CD4-positive, CD25-positive, alpha-beta regulatory T cell (primary cell): ENCODE measurements at regions not wholly inside any gene's neighbourhood (a gene's known extent, or its start where the extent isn't known, plus 50 kb on each side); places are given as distances from the start of the nearest gene placed in this dataset.
A peak's percentile ranks its signal among the peaks of the same experiment; 100 is the strongest.
"Not testable (repeated sequence)": the region's sequence is repeated elsewhere in the genome, so short reads cannot be mapped to it uniquely, and the experiment has no call there.

Source experiments
- ATAC-seq, 2 donors: fragments of 150-1000 bp; cut with Tn5 transposase; one replicate each; pipeline ENCODE4 v1.10.0; 2021; ENCODE audit warnings: low read depth in 2 of 2, moderate number of reproducible peaks in 2 of 2, moderate library complexity in 1 of 2
- DNase-seq, 3 donors: peaks; one replicate each; pipeline versions ENCODE4 v3.0.0 to v3.0.0-alpha.2; 2012 to 2022; ENCODE audit warnings: mixed read lengths in 1 of 3
- H3K27ac ChIP-seq: one replicate; pipeline ENCODE4 v1.7.0; 2013; ENCODE audit warnings: mild to moderate bottlenecking, low read length; ENCODE audit not compliant: insufficient read depth, poor library complexity, severe bottlenecking
- H3K27me3 ChIP-seq: one replicate; pipeline ENCODE4 v1.7.0; 2013; ENCODE audit warnings: low read length; ENCODE audit not compliant: control insufficient read depth, insufficient read depth
- H3K36me3 ChIP-seq: one replicate; pipeline ENCODE4 v1.7.0; 2013; ENCODE audit warnings: mild to moderate bottlenecking, low read length, moderate library complexity; ENCODE audit not compliant: control insufficient read depth, insufficient read depth
- H3K4me1 ChIP-seq: 2 replicates; pipeline ENCODE4 v1.7.0; 2013; ENCODE audit warnings: mild to moderate bottlenecking, low read length; ENCODE audit not compliant: insufficient read depth, control insufficient read depth, poor library complexity, severe bottlenecking
- H3K4me3 ChIP-seq: one replicate; pipeline ENCODE4 v1.7.0; 2013; ENCODE audit warnings: low read depth, mild to moderate bottlenecking, low read length, moderate library complexity
- H3K9me3 ChIP-seq, 2 experiments: 1 replicate in 1 of 2; 2 replicates in 1 of 2; pipeline ENCODE4 v1.7.0; 2013; ENCODE audit warnings: low read length in 2 of 2, mild to moderate bottlenecking in 1 of 2, moderate library complexity in 1 of 2; ENCODE audit not compliant: control insufficient read depth in 2 of 2
- H3K27ac Mint-ChIP-seq, 3 donors: one replicate each; pipeline ENCODE4 v1.8.0; 2020 to 2022; ENCODE audit warnings: mild to moderate bottlenecking in 3 of 3, mixed read lengths in 3 of 3, moderate library complexity in 2 of 3
- H3K27me3 Mint-ChIP-seq: one replicate; pipeline ENCODE4 v1.8.0; 2022; ENCODE audit warnings: mild to moderate bottlenecking, mixed read lengths
- H3K36me3 Mint-ChIP-seq: one replicate; pipeline ENCODE4 v1.8.0; 2020; ENCODE audit warnings: mixed read lengths
- H3K4me1 Mint-ChIP-seq, 4 donors: one replicate each; pipeline ENCODE4 v1.8.0; 2020 to 2022; ENCODE audit warnings: mixed read lengths in 4 of 4, mild to moderate bottlenecking in 1 of 4
- H3K4me3 Mint-ChIP-seq, 4 donors: one replicate each; pipeline ENCODE4 v1.8.0; 2020 to 2022; ENCODE audit warnings: mild to moderate bottlenecking in 4 of 4, mixed read lengths in 4 of 4, moderate library complexity in 3 of 4
- H3K9me3 Mint-ChIP-seq, 7 donors: one replicate each; pipeline ENCODE4 v1.8.0; 2020 to 2022; ENCODE audit warnings: mixed read lengths in 7 of 7, mild to moderate bottlenecking in 3 of 7, moderate library complexity in 2 of 7

DNA sequence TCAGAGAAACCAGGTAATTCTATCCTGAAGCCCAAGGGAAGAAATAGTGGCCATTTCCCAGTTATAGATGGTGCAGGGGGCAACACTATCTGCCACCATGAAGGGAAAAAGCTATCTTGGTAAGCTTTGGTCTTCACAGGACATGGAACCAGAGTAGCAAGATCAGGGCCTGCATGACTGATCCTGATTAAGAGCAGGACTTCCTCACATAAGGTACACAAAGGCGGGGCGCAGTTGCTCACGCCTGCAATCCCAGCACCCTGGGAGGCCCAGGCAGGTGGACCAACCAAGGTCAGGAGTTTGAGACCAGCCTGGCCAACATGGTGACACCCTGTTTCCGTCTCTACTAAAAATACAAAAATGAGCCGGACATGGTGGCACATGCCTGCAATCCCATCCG is 148.4 kb upstream of the USP9X start:
- Histone ChIP-seq H3K27me3 (no peaks in the 10 kb centered on the region), H3K4me3 (no peak overlapping the region), H3K36me3 (no peaks in the 10 kb centered on the region), H3K9me3 (no peaks in the 10 kb centered on the region), H3K27ac (no peak overlapping the region), H3K4me1 (peaks cover 7% of the 10 kb centered on the region)
- H3K4me3 Mint-ChIP-seq = no peak overlapping the region
- ATAC-seq (no peak), DNase-seq (no peak)
- H3K4me1 Mint-ChIP-seq = peaks cover 0 to 14% (median 10%) of the 10 kb centered on the region in 4 donors
- no peak overlapping the region for H3K27ac Mint-ChIP-seq
- no peaks in the 10 kb centered on the region for H3K27me3 Mint-ChIP-seq
- H3K9me3 Mint-ChIP-seq = peaks cover 0 to 2% (median 0%) of the 10 kb centered on the region in 7 donors
- no peaks in the 10 kb centered on the region for H3K36me3 Mint-ChIP-seq

DNA sequence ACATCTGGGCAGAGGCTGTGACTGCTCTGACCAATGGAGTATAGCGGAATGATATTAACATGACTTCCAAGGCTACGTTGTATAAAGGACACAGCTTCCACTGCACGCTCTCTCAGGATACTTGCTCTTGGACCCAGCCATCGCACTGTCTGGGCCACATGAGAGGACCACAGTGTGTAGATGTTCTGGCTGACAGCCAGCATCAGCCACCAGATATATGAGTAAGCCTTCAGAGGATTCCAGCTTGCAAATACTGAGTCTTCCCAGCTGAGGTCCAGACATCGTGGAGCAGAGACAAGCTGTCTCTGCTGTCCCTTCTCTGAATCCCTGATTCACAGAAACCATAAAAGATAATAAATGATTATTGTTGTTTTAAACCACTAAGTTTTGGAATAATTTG is 146.8 kb upstream of the USP9X start:
- Mint-ChIP-seq H3K27me3 (no peaks in the 10 kb centered on the region), H3K36me3 (no peaks in the 10 kb centered on the region), H3K4me3 (no peak overlapping the region), H3K9me3 (peaks cover 0 to 1% (median 0%) of the 10 kb centered on the region in 7 donors), H3K27ac (no peak overlapping the region), H3K4me1 (peaks cover 0 to 8% (median 5%) of the 10 kb centered on the region in 4 donors)
- H3K4me1 ChIP-seq = peaks cover 7% of the 10 kb centered on the region
- no peak for DNase-seq
- no peaks in the 10 kb centered on the region for H3K36me3 ChIP-seq
- no peak for ATAC-seq
- H3K9me3 ChIP-seq = no peaks in the 10 kb centered on the region
- H3K27me3 ChIP-seq = no peaks in the 10 kb centered on the region
- H3K4me3 ChIP-seq = no peak overlapping the region
- H3K27ac ChIP-seq = no peak overlapping the region

DNA sequence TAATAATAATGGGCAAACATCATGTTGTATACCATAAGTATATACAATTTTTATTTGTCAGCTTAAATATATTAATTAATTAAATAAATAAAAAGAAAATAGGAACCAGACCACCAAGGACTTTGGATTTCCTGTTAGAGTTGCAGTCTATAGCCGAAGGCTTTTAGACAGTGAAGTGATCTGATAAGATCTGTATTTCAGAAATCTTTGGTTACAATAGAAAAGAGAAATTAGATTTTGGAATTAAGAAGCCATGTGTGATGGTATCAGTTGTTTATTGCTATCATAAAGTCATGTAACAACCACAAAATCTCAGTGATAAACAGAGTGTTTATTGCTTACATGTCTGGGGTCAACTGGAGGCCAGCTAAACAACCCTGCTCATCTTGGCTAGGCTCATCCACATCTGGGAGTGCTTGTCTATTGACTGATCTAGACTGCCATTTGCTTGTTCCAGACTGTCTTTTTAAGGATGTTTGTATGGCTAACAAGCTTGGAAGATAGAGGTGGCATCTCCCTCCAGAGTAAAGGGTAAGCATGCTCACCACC is 142.1 kb upstream of the USP9X start:
- ATAC-seq (no peak), DNase-seq (no peak)
- H3K4me1 ChIP-seq = no peaks in the 10 kb centered on the region
- Mint-ChIP-seq H3K4me3 (no peak overlapping the region), H3K36me3 (no peaks in the 10 kb centered on the region), H3K9me3 (peaks cover 0 to 2% (median 0%) of the 10 kb centered on the region in 7 donors), H3K27ac (no peak overlapping the region), H3K4me1 (no peaks in the 10 kb centered on the region), H3K27me3 (no peaks in the 10 kb centered on the region)
- H3K4me3 ChIP-seq = no peak overlapping the region
- H3K27me3 ChIP-seq = no peaks in the 10 kb centered on the region
- H3K27ac ChIP-seq = no peak overlapping the region
- H3K36me3 ChIP-seq = no peaks in the 10 kb centered on the region
- H3K9me3 ChIP-seq = no peaks in the 10 kb centered on the region

DNA sequence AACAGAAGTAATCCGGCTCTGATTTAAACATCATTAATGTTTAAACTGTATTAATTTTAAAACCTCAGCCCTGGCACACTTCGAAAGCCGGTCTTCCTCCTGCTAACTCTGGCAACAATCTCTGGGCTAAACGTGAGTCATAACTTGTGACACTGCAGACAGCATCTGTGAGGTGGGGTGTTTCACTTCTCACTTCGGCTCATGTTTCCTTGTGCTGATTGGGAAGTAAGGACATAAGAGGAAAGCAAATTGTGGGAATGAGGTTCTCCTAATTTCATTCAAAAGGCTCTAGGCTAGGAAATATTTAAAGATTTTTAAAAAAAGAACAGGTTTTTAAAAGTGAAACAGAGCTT is 139.9 kb upstream of the USP9X start:
- H3K4me1 Mint-ChIP-seq = no peaks in the 10 kb centered on the region
- no peaks in the 10 kb centered on the region for H3K9me3 ChIP-seq
- no peaks in the 10 kb centered on the region for H3K27me3 Mint-ChIP-seq
- ATAC-seq = no peak
- H3K9me3 Mint-ChIP-seq = peaks cover 0 to 5% (median 1%) of the 10 kb centered on the region in 7 donors
- H3K36me3 Mint-ChIP-seq = no peaks in the 10 kb centered on the region
- H3K4me3 Mint-ChIP-seq = no peak overlapping the region
- H3K4me3 ChIP-seq = no peak overlapping the region
- H3K4me1 ChIP-seq = no peaks in the 10 kb centered on the region
- no peak overlapping the region for H3K27ac ChIP-seq
- H3K27me3 ChIP-seq = no peaks in the 10 kb centered on the region
- no peak overlapping the region for H3K27ac Mint-ChIP-seq
- DNase-seq = no peak
- no peaks in the 10 kb centered on the region for H3K36me3 ChIP-seq

DNA sequence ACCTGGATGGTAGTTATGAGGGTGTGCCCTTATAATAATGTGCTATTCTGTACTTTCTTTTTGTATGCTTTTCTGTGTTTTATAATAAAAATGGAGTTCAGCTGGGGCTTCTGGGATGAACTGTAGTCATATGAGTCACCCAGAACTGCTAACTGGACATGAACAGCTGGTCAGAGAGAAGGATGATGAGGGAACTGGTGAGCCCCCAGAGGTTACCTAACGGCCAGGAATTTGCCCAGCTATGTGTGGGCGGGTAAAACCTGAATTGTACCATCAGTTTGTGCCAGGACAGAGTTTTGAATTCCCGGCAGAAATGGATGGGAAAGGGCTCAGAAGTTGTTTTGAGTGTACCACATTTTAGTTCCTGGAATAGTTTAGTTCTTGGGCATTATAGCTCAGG is 138.0 kb upstream of the USP9X start:
- H3K4me3 ChIP-seq = no peak overlapping the region
- no peaks in the 10 kb centered on the region for H3K36me3 ChIP-seq
- H3K27ac ChIP-seq = no peak overlapping the region
- no peak for DNase-seq
- Mint-ChIP-seq H3K27me3 (no peaks in the 10 kb centered on the region), H3K9me3 (peaks cover 0 to 5% (median 3%) of the 10 kb centered on the region in 7 donors), H3K4me3 (no peak overlapping the region), H3K27ac (no peak overlapping the region), H3K36me3 (no peaks in the 10 kb centered on the region), H3K4me1 (peaks cover 0 to 4% (median 0%) of the 10 kb centered on the region in 4 donors)
- H3K9me3 ChIP-seq = no peaks in the 10 kb centered on the region
- no peaks in the 10 kb centered on the region for H3K4me1 ChIP-seq
- no peaks in the 10 kb centered on the region for H3K27me3 ChIP-seq
- no peak for ATAC-seq

DNA sequence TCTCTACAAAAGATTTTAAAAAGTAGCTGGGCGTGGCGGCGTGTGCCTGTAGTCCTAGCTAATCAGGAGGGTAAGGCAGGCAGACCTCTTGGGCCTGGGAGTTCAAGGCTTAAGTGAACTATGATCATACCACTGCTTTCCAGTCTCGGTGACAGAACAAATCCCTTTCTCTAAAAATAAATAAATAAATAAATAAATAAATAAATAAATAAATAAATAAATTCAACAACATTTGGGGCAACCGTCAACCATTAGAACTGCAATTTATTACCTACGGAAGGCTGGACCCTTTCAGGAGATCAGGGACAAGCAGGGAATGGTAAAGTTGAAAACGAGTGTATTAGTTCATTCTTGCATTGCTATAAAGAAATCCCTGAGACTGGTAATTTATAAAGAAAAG is 136.2 kb upstream of the USP9X start:
- H3K27ac ChIP-seq = no peak overlapping the region
- Mint-ChIP-seq H3K9me3 (peaks cover 0 to 5% (median 1%) of the 10 kb centered on the region in 7 donors), H3K4me3 (no peak overlapping the region), H3K27ac (no peak overlapping the region), H3K27me3 (no peaks in the 10 kb centered on the region), H3K4me1 (peaks cover 0 to 12% (median 0%) of the 10 kb centered on the region in 4 donors), H3K36me3 (no peaks in the 10 kb centered on the region)
- H3K36me3 ChIP-seq = no peaks in the 10 kb centered on the region
- H3K4me1 ChIP-seq = no peaks in the 10 kb centered on the region
- no peaks in the 10 kb centered on the region for H3K27me3 ChIP-seq
- H3K4me3 ChIP-seq = no peak overlapping the region
- DNase-seq (no peak), ATAC-seq (no peak)
- no peaks in the 10 kb centered on the region for H3K9me3 ChIP-seq

DNA sequence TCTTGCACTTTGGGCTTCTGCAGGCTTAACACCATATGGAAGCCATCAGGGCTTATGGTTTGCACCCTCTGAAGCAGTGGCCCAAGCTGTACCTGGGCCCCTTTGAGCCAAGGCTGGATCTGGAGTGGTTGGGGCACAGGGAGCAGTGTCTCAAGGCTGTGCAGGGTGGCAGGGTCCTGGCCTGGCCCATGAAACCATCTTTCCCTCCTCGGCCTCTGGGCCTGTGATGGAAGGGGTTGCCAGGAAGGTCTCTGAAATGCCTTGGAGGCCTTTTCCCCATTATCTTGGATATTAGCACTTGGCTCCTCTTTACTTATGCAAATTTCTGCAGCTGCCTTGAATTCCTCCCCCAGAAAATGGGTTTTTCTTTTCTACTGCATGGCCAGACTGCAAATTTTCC is 134.7 kb upstream of the USP9X start:
- Histone ChIP-seq H3K9me3 (no peaks in the 10 kb centered on the region), H3K36me3 (no peaks in the 10 kb centered on the region), H3K27me3 (no peaks in the 10 kb centered on the region), H3K4me1 (no peaks in the 10 kb centered on the region), H3K27ac (no peak overlapping the region), H3K4me3 (no peak overlapping the region)
- DNase-seq (no peak), ATAC-seq (no peak)
- Mint-ChIP-seq H3K9me3 (peaks cover 0 to 5% (median 1%) of the 10 kb centered on the region in 7 donors), H3K36me3 (no peaks in the 10 kb centered on the region), H3K27ac (no peak overlapping the region), H3K4me1 (peaks cover 0 to 12% (median 0%) of the 10 kb centered on the region in 4 donors), H3K4me3 (no peak overlapping the region), H3K27me3 (no peaks in the 10 kb centered on the region)

DNA sequence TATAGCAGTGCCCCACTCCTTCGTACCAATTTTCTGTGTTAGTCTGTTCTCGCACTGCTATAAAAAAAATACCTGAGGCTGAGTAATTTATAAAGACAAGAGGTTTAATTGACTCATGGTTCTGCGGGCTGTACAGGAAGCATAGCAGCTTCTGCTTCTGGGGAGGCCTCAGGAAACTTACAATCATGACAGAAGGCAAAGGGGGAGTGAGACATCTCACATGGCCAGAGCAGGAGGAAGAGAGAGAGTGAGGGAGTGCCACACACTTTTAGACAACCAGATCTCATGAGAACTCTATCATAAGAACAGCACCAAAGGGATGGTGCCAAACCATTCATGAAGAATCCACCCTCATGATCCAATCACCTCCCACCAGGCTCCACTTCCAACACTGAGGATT is 133.8 kb upstream of the USP9X start:
- not testable (repeated sequence) for H3K36me3 ChIP-seq, H3K27me3 Mint-ChIP-seq, H3K4me3 ChIP-seq, H3K27me3 ChIP-seq, DNase-seq, H3K27ac ChIP-seq, H3K9me3 Mint-ChIP-seq, H3K36me3 Mint-ChIP-seq, ATAC-seq, H3K4me3 Mint-ChIP-seq, H3K4me1 ChIP-seq, H3K9me3 ChIP-seq
- H3K4me1 Mint-ChIP-seq = peaks cover 0 to 12% (median 0%) of the 10 kb centered on the region in 4 donors
- H3K27ac Mint-ChIP-seq = peak overlapping the region in 1 of 3 donors; percentile 79
